ENCODE measurements at regions not wholly inside any gene's neighbourhood (a gene's known extent, or its start where the extent isn't known, plus 50 kb on each side); places are given as distances from the start of the nearest gene placed in this dataset.

GRCh38 chr4:22021106-22021505 lies 72.5 kb upstream of the KCNIP4 start:
- no peak for DNase-seq
- Mint-ChIP-seq H3K27ac (ENCODE audit: unreplicated experiment) (no peak overlapping the region), H3K9me3 (ENCODE audit: unreplicated experiment) (peaks cover 1% of the 10 kb centered on the region), H3K4me1 (ENCODE audit: low read depth, unreplicated experiment) (no peaks in the 10 kb centered on the region), H3K4me3 (ENCODE audit: unreplicated experiment) (no peak overlapping the region), H3K27me3 (ENCODE audit: unreplicated experiment) (no peaks in the 10 kb centered on the region), H3K36me3 (ENCODE audit: unreplicated experiment) (peaks cover 11% of the 10 kb centered on the region)
- TF ChIP-seq, protein P1, sequence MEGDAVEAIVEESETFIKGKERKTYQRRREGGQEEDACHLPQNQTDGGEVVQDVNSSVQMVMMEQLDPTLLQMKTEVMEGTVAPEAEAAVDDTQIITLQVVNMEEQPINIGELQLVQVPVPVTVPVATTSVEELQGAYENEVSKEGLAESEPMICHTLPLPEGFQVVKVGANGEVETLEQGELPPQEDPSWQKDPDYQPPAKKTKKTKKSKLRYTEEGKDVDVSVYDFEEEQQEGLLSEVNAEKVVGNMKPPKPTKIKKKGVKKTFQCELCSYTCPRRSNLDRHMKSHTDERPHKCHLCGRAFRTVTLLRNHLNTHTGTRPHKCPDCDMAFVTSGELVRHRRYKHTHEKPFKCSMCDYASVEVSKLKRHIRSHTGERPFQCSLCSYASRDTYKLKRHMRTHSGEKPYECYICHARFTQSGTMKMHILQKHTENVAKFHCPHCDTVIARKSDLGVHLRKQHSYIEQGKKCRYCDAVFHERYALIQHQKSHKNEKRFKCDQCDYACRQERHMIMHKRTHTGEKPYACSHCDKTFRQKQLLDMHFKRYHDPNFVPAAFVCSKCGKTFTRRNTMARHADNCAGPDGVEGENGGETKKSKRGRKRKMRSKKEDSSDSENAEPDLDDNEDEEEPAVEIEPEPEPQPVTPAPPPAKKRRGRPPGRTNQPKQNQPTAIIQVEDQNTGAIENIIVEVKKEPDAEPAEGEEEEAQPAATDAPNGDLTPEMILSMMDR (IDR thresholded peaks at IDR 0.05; ENCODE audit: partially characterized antibody, unreplicated experiment) = no peak

DNA sequence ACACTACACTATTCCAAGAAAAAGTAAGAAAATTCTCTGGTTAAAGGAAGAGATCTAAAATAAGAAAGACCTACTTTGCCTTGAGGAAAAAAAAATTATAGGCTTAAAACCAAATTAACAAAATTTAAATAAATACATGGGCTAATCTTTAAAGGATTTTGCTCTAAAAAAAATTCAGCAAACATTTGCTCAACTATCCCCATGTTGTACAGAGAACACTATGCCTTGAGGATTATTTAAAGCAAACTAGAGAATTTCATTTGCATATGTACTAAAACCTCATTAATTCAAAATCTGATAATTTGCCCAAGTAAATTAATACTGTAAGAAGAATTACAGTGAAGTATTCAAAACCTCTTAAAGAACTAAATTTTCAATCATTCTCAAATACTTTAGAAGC lies 71.6 kb upstream of the KCNIP4 start:
- H3K4me1 Mint-ChIP-seq (ENCODE audit: low read depth, unreplicated experiment) = no peaks in the 10 kb centered on the region
- DNase-seq = no peak
- H3K27ac Mint-ChIP-seq (ENCODE audit: unreplicated experiment) = no peak overlapping the region
- no peaks in the 10 kb centered on the region for H3K9me3 Mint-ChIP-seq (ENCODE audit: unreplicated experiment)
- no peak overlapping the region for H3K4me3 Mint-ChIP-seq (ENCODE audit: unreplicated experiment)
- TF ChIP-seq, protein P1 (IDR thresholded peaks at IDR 0.05; ENCODE audit: partially characterized antibody, unreplicated experiment) = no peak
- peaks cover 6% of the 10 kb centered on the region for H3K36me3 Mint-ChIP-seq (ENCODE audit: unreplicated experiment)
- no peaks in the 10 kb centered on the region for H3K27me3 Mint-ChIP-seq (ENCODE audit: unreplicated experiment)

DNA sequence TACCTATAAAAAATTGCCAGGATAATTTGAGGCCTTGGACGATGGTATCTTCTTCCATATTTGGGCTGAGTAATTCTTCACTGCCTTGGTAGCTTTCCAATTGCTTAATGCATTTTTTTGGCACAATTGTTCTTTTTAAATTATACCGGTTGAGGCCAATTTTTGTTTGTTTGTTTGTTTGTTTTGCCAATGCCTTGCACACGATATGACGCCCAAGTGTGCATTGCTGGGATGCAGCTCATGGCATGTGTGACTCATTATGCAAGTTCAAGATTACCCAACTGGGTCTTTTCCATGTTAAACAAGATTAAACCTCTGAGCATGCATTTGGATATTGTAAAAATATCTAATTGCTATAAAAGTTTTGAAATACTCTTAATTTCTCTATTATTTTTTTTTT lies 71.1 kb upstream of the KCNIP4 start:
- Mint-ChIP-seq H3K9me3 (ENCODE audit: unreplicated experiment) (no peaks in the 10 kb centered on the region), H3K36me3 (ENCODE audit: unreplicated experiment) (peaks cover 1% of the 10 kb centered on the region), H3K4me1 (ENCODE audit: low read depth, unreplicated experiment) (no peaks in the 10 kb centered on the region), H3K4me3 (ENCODE audit: unreplicated experiment) (no peak overlapping the region), H3K27me3 (ENCODE audit: unreplicated experiment) (no peaks in the 10 kb centered on the region), H3K27ac (ENCODE audit: unreplicated experiment) (no peak overlapping the region)
- no peak for DNase-seq
- TF ChIP-seq, protein P1 (IDR thresholded peaks at IDR 0.05; ENCODE audit: partially characterized antibody, unreplicated experiment) = no peak

DNA sequence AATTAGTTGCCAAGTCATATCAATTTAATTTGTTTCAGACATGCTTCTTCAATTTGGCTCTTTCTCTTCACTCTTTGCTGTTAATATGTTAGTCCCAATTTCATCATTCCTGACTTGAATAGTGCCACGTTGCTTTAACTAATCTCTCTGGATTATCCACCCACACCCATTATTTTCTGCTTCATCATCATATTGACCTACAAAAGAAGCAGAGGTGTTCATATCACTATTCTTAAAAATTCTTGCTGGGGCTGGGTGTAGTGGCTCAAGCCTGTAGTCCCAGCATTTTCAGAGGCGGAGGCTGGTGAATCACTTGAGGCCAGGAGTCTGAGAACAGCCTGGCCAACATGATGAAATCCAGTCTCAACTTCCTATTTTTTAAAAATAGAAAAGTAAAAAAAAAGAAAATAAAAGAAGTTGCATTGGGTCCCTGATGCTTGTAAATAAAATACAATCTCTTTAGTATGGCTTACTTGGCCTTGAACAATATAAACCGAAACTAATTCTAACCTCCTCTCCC lies 65.7 kb upstream of the KCNIP4 start:
- Mint-ChIP-seq H3K36me3 (ENCODE audit: unreplicated experiment) (no peaks in the 10 kb centered on the region), H3K27ac (ENCODE audit: unreplicated experiment) (no peak overlapping the region), H3K4me3 (ENCODE audit: unreplicated experiment) (no peak overlapping the region), H3K4me1 (ENCODE audit: low read depth, unreplicated experiment) (no peaks in the 10 kb centered on the region), H3K27me3 (ENCODE audit: unreplicated experiment) (no peaks in the 10 kb centered on the region), H3K9me3 (ENCODE audit: unreplicated experiment) (no peaks in the 10 kb centered on the region)
- no peak for DNase-seq
- TF ChIP-seq, protein P1 (IDR thresholded peaks at IDR 0.05; ENCODE audit: partially characterized antibody, unreplicated experiment) = no peak

DNA sequence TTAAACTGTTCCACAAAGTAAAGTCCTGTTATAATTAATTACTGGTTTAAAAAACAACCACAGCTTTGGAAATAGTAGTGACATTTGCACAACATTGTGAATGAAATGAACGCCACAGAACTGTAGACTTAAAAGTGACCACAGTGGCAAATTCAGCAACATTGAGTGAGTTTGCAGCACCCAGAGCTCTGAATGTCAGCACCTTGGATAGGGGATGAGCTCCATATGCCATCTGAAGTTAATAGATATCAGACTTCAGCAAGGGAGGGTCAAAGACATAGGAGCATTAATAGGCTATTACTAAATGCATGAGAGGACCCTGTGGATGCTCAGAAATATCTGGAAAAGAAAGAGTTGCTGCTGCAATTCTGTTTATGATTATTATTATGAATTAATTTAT lies 55.3 kb upstream of the KCNIP4 start:
- DNase-seq = no peak
- TF ChIP-seq, protein P1 (IDR thresholded peaks at IDR 0.05; ENCODE audit: partially characterized antibody, unreplicated experiment) = no peak
- Mint-ChIP-seq H3K36me3 (ENCODE audit: unreplicated experiment) (peaks cover 16% of the 10 kb centered on the region), H3K4me3 (ENCODE audit: unreplicated experiment) (no peak overlapping the region), H3K4me1 (ENCODE audit: low read depth, unreplicated experiment) (no peaks in the 10 kb centered on the region), H3K27me3 (ENCODE audit: unreplicated experiment) (no peaks in the 10 kb centered on the region), H3K27ac (ENCODE audit: unreplicated experiment) (no peak overlapping the region), H3K9me3 (ENCODE audit: unreplicated experiment) (no peaks in the 10 kb centered on the region)

All from glutamatergic neuron (in vitro differentiated cells).